HEK293T (cell line): ENCODE measurements at regions not wholly inside any gene's neighbourhood (a gene's known extent, or its start where the extent isn't known, plus 50 kb on each side); places are given as distances from the start of the nearest gene placed in this dataset.

ENCODE experiments used
- BHLHE40 ChIP-seq: fragments of 450-650 bp; IDR thresholded peaks from 2 replicates; pipeline ENCODE4 v1.6.1; 2016; ENCODE audit warnings: mild to moderate bottlenecking, moderate library complexity, borderline replicate concordance
- FOXA1 ChIP-seq: fragments of 450-650 bp; IDR thresholded peaks from 2 replicates; pipeline ENCODE4 v1.6.1; 2016; ENCODE audit warnings: mild to moderate bottlenecking
- TF ChIP-seq, protein P1 (sequence below): fragments of 450-650 bp; IDR thresholded peaks from 2 replicates; pipeline ENCODE4 v1.6.1; 2016

DNA sequence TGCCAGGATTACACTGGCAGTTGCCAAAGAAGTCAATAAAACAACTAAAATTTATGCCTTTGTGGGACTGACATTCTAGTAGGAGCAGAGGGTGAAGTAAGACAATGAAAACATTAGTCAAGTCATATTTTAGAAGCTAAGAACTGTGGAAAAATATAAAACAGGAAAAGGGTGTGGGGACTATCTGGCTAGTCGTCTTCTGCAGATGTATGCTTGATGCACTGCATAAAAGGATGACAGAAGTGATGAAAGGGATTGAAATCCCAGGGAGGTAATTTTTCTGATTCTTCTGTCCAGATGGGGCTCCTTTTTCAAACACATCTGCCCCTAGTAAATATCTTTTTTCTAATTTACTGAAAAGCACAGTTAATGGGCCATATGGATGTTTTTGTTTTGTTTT is 706.3 kb downstream of the ADGRL2 start:
- TF ChIP-seq BHLHE40 (no peak), FOXA1 (no peak)
- TF ChIP-seq, protein P1, sequence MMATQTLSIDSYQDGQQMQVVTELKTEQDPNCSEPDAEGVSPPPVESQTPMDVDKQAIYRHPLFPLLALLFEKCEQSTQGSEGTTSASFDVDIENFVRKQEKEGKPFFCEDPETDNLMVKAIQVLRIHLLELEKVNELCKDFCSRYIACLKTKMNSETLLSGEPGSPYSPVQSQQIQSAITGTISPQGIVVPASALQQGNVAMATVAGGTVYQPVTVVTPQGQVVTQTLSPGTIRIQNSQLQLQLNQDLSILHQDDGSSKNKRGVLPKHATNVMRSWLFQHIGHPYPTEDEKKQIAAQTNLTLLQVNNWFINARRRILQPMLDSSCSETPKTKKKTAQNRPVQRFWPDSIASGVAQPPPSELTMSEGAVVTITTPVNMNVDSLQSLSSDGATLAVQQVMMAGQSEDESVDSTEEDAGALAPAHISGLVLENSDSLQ = no peak
